GM19452 (cell line): ENCODE measurements at regions not wholly inside any gene's neighbourhood (a gene's known extent, or its start where the extent isn't known, plus 50 kb on each side); places are given as distances from the start of the nearest gene placed in this dataset.

ENCODE experiments used
- ATAC-seq: cut with Tn5 transposase; IDR thresholded peaks from one replicate; pipeline ENCODE4 v1.9.1; 2021; ENCODE audit not compliant: unreplicated experiment

DNA sequence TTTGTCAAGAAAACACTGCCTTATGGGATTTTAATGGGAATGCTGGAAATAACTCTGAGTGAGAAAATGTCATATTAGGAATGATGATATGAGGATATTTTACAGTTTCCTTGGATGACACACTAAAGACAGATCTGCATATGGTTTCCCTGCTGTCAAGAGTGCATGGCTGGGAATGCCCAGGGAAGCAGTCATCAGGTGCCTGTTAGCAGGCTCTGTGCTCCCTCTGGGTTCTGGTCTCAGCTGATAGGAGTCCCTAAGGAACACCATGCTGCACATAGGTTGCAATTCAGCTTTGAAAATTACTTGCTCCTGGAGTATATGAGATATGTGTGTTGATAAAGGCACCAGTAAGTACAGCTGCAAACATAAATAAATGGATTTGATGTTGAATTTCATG lies 1064.6 kb downstream of the TUSC7 start:
- ATAC-seq, result no peak

DNA sequence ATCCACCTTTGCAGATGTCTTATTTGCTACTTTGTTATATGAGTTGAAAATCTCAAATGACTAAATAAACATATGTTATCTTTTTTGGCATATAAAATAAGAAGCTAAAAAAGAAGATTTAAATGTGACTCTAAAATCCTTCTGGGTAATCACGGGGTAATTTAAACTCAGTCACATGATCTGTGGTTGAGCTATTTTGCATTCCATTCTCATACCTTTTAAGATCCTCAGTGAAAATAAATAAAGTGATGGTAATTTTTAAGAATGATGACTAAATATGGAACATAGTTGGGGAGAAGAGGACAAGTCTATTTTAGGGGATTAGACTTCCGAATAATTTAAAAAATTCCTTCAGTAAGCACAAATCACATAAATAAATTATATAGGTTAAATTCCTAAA lies 1076.8 kb downstream of the TUSC7 start:
- ATAC-seq, result no peak

DNA sequence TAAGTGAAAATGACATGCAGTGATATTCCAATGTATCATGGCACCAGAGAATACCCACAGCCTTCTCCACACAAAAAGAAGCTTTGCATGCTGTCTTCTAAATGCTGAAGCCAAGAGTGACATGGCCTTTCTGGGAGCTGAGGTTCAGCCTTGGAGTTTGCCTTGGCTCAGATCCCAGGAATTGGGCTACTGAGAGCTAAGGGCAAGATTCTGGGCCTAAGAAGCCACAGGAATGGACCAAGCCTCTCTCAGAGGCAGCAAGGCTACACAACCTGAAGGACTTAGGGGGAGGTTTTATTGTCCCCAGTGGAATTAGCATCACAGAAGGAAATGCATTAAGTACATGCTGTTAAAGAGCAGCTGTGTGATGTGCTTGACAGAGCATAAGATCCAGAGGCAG lies 1078.5 kb downstream of the TUSC7 start:
- ATAC-seq, result no peak

DNA sequence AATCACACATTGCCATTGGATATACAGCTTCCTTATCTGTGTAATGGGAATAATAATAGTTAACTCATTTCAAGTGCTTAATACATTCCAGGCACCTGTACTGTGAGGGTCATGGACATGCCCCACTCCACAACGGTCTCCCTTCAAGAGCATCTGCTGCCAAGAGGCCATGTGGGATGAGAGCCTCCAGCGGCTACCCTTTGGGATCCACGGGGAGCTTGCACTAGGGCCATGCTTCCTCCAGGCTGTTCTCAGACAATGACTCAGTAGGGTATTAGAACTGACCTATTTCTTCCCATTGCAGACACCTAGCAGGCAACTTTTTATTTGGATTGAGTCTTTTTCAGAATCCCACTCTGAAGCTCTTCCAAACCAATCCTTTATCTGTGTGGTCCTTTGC lies 1078.9 kb downstream of the TUSC7 start:
- no peak for ATAC-seq

DNA sequence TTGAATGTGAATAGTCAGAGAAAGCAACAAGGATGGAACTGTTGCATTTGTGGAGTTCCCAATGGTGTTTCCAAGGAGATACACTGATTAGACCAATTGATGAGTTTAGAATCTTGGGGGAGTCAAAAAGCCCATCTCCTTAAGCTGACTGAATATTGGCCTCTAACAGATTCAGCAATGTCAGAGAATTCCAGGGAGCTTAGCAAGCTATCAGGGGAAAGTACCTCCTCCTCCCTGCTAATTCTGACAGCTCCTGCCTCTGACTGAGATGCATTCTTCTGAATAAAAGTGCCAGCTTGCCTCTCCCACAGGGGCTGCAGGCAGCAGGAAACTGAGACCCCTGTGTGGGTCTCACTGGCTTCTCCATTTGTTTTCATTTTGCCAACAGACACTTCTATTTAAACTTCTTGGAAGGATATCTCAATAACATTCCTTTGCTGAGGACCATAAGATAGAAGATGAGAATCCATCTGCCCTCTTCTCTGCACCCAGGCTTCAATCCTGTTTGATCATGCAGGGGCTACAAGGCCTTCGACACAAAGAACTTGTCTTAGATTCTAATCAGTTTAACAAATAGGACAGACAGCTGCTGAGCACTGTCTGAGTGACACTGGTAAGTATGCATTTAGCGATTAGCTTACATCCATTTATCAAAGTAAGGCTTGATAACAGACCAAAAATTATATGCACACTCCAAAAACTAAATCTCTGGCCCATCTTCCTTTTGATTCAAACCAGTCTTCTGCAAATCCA lies 1080.8 kb downstream of the TUSC7 start:
- ATAC-seq, result no peak

DNA sequence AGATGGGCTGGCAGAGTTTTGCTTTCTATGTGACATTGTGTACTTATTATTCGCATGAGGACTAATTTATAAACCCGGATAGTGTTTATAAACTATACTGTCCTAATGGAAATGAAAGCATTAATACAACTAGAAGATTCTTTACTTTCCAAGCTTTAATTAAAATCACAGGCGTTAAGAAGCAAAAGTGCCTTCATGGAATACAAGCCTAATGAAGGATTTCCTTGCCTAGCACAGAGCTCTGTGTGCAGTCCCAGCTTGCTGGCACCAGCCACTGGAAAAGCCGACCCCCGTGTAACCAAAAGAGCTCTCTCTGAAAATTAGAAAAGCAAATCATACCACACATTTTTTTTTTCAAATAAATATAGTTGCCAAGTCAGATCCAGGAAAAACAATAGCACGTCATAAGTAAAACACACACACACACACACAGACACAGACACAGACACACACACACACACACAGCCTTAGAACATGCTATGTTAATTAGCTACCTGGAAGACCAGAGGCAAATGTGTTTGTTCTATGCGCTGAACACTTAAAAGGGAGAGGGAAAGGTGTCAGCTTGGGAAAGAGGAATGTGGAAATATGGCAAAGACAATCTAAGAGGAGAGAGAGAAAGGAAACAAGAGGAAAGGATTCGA lies 1084.2 kb downstream of the TUSC7 start:
- no peak for ATAC-seq

DNA sequence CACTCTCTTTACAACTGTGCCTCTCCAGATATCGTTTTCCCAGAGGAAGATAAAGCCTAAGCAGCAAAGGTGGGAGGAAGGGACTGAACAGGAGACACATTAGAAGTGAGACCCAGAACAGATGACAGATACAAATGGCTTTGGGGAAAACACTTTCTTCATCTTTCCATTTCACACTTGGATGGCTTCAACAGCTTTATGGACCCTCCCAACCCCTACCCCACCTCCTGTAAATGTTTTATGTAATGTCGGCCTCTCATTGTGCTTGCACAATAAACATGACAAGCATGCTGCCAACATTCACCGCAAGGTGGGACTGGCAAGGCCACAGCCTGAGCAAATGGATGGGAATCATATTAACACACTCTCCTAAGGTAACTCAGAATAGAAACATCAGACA lies 1088.6 kb downstream of the TUSC7 start:
- no peak for ATAC-seq

DNA sequence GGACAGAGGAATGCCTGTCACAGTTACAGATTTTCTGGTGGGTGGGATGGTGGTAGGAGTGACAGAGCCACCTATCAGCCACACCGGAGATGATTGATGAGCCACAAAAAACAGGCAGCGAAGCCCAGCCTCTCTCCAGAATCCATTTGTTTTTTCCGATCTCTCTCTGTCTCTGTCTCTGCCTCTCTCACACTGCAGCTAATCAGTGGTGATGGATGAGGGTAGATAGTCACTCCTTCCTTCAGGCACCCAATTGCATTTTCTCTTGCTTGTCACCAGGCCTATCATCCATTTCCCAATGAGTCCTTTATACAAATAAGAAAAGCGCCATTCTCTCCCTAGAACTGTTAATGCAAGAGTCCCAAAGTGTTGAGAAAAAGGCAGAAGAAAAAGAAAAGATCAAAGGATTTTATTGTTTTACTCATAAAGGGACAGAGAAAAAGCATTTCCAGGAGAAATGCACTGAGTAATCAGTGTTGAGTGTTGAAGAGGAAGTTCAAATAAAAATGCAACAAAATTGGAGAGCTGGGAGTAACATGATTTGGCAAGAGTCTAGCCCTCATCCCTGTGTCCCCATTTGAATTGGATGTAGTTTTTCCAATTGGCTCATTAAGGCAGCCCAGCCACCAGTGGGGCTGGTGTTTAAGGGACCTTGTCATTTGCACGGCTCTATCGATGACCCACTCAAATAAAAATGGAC lies 1089.3 kb downstream of the TUSC7 start:
- no peak for ATAC-seq

DNA sequence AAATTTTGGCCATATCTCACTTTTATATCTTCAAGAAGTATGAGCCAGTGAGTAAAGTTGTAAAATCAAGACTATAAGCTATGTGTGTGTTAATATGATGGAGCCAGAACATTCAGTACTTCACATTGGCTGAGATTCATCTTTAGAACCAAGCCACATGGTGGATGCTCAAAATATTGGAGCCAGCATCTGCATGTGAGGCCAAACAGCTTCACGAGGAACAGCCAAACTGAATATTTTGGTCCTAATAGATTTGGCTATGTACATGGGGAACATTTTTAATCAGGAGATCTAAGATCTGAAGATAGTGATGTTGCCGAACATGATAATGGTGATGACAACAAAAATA lies 1089.8 kb downstream of the TUSC7 start:
- no peak for ATAC-seq

DNA sequence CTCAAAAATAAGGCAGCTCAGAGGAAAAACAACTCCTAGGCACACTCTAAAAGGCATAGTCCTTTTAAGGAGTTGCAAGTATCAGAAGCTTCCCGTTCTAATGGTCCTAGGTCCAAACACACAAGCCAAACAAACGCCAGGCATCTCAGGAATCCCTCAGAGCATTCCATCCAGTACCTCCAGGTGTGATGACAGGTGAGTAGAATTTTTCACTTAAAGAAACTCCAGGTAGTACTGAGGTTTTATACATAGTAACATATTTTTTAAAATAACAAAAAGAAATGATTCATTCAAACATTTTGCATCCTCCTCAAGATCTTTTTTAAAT lies 1092.3 kb downstream of the TUSC7 start:
- ATAC-seq, result no peak

DNA sequence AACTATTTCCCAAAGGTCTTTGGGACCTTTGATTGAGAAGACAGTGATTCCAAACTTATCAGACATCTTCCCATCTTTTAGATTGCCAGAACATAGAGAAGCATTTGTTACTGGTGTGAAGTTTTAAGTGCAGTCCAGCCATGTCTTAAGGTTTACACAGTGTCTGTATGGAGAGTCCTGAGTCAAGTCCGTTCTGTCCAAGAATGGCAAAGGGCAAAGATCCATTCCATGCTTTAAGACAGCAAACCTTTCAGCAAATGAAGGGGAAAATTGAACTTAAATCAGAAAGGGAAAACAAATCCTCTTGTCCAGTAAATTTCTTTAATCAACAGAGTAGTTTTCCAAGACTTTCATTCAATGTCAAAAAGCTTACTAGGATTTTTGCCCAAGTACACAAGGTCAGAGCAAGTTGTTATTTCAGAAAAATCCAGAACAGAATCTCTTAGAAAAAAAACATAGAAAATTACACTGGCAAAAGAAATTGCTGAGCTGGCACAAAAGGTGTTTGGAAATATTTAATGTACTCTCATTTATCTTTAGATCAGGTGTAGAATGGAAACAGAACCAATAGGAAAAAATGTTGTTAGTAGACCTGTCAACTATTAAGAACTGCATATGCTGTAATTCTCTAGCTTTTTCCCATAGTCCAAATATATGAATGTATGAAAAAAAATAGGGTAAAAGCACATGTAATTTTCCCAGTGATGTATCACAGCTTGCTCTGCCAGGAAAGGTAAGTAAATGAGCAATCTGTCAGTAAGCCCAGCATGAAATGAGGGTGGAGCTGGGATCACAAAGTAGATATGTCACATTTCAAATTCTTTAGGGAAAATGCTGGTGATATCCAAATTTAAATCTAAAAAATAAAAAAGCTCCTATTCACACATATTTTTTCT lies 1099.9 kb downstream of the TUSC7 start:
- ATAC-seq, result no peak

DNA sequence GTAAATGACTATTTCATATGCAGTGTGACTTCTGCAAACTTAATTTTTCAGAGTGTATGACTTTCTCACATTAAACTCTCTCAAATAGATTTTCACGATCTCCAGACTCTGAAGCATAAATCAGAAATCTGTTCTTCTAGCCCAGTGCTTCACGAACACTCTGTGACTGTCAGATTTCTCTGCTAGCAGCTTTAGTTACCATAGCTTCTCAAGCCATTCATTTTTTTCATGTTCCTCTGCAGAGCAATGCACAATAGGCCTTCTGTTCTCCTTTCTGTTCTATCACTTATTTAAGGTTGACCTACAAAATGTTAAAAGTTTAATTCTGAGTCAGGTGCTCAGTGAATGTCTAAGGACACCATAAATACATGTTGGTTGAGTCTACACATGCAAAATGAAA lies 1102.2 kb downstream of the TUSC7 start:
- no peak for ATAC-seq

DNA sequence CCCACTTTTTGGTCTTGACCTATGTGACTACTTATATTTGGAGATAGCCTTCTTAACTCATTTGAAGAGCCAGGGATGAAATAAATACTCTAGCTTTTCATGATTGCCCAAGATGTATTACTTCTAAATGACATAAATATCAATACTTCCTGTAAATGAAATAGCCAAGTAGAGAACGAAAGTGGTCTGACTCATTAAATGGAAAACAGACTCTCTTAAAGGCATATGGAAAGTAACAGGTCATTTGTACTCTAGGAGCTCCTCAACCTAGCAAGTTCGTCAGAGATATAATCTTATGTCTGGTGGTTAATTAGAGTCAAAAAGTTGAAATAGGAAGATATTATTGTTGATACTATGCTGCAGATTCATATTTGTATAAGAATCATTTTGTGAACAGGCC lies 1105.4 kb downstream of the TUSC7 start:
- no peak for ATAC-seq

DNA sequence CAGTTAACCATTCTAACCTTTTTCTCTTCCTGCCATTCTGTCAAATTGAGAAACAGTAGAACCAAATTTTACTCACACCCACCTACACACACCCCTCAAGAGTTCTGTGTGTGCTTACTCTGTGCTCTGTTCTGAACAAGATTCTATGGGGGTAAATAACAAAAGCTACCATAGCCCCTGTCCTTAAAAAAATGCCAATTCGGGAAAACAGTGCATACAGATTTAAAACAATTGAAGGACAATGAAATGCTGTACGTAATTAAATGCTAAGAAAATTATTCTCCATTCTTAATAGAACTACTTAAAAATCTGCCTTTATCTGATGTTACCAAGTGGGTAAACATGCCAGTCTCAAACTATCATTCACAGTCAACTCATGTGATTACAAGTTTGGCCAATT lies 1107.5 kb downstream of the TUSC7 start:
- no peak for ATAC-seq

DNA sequence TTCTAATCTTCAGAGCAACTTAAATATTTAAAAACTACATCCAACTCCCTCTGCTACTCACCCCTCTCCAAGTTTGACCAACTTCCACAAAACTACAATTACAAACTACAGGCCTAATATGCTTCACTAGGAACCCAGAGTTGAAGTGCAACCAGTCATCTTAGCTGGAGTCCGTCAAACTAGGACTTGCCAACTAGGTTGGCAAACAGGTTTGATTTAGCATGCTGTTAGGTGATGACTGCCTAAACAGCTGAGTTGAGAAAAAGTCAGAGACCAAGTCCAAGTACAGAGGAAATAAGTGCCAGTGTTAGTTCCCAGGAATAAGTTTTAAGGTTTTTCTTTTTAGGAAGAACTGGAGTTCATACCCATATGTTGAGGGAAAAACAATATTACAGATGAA lies 1109.0 kb downstream of the TUSC7 start:
- no peak for ATAC-seq

DNA sequence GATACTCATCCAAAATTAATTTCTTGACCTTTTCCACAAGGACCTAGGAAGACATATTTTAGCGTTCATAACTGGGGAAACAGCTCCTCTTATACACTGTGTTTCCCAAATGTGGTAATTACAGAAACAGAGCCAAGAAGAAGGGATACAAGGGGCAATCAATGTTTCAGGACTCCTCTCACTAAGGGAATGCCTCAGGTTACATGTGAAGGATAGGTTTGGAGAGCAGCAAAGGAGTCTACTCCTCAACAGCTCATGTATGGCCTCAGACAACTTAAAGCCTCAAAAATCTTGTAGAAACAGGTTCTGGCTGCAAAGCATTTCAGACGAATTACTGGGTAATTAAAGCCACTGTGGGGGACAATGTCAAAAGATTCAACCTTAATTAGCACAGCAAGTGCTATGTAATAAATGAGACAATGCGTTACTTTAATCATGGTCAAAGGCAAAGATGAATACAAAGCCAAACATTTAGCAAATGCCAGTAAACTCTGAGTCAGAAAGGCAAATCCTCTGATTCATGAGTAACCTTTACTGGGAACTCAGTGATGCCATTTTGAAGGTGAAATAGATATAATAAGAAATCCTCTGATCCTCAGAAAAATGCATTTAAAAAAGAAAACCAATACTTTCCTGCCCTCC lies 1111.2 kb downstream of the TUSC7 start:
- ATAC-seq, result no peak

DNA sequence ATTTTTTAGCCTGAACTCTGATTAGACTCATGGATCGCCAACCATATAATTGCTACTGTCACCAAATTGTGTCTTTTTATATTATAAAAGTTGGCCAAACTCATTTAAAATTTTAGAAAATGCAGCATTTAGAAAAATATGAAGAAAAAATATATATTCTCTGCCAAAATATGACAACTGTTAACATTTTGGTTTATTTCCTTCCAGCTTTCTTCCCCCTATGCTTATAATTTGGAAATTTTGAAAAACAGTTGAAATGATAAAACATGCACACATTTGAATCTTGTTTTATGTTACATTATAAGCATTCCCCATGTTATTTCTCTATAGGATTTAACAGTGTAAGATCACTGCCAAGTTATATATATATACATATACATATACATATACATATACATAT lies 1112.8 kb downstream of the TUSC7 start:
- ATAC-seq, result no peak

DNA sequence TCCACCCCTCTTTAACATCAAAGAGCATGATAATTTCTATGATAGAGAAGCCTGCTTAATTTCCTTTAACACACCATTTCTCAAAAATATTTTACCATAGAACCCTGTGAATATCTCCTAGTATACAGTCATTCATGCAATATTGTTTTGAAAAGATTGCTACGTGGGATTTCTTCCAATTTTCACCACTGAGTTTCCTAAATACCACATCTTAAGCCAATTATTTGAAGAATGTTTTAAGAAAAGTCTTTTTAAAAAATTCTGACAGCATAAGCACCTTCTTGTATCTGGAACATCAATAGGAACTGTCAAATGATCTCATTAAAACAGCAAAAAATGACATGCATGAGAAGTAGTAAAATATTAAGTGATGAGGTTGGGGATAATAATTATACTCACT lies 1126.7 kb downstream of the TUSC7 start:
- ATAC-seq, result no peak

DNA sequence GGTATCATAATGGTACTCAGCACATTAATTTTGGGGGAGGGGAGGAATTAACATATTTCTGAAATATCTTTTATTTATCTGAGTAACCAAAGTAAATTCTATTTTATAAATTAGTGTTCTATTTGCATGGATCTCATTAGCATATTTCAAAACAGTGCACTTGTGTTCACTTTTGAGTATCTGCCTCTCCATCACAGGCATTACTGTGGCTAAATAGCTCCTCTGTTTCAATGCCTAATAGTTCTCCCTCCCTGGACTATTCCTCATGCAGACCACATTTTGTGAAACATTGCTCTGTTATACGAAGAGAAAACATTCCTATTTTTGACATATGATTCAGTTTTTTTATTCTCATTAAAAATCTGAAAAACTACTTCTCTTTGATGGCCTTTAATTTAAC lies 1127.8 kb downstream of the TUSC7 start:
- ATAC-seq, result no peak

DNA sequence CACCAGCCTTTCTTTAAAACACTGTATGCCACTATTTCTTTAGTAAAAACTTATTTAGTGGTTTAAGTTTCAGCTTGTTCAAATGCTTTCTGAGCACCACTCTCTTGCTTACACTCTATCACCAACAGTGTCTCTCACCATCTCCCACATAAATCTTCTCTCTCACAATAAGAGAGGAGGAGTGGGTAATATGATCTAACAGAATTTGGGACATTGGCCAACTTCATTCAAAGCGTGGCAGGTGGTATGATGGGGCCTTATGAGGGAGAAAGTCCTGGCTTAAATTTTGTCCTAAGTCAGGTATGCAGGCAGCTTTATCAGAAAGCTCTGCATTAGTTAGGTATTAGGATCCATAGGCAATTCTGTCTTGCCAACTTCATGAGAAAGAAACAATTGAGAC lies 1132.5 kb downstream of the TUSC7 start:
- no peak for ATAC-seq

DNA sequence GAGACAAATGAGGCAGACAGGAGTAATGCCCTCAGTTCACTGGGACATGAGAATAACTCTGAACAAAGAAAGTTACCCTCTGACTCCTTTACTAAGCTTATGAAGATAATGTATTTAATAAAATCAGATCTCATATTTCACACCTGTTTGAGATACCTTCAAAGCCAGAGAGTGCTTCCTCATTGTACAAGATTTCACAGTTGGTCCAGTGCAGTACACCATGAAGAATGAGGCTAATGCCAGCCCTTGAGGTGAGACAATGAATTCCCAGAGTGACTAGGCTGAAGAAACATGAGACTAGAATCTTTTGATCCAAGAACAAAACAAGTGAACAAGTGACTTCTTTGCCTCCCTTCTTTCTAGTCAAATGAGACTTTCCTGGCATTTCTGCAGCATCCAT lies 1133.8 kb downstream of the TUSC7 start:
- ATAC-seq, result no peak
